Left cardiac atrium (tissue), 4 donors: ENCODE measurements at regions not wholly inside any gene's neighbourhood (a gene's known extent, or its start where the extent isn't known, plus 50 kb on each side); places are given as distances from the start of the nearest gene placed in this dataset.
"Not testable (repeated sequence)": the region's sequence is repeated elsewhere in the genome, so short reads cannot be mapped to it uniquely, and the experiment has no call there.

Source experiments
- ATAC-seq, 2 donors: fragments of 200-7000 bp; cut with Tn5 transposase; one replicate each; pipeline ENCODE4 v1.9.1; 2020; ENCODE audit warnings: mild to moderate bottlenecking in 2 of 2, moderate library complexity in 2 of 2
- DNase-seq: peaks from one replicate; pipeline ENCODE4 v3.0.0-alpha.2; 2020
- intact Hi-C, 2 donors: fragments of 100-400 bp; cut with DNase I; formaldehyde crosslinking; loops; one replicate each; pipeline versions ENCODE4 v1.14.1 to v1.15.1; 2022 to 2023
- donor health status: DM: no; HTN: yes; CAD: no.
- donor health status: DM: no; HTN: yes; CAD: no; lungs with severe emphysema.
- donor health status: DM: yes; HTN: yes; CAD: no.
- donor health status: Dilated cardiomyopathy.

DNA sequence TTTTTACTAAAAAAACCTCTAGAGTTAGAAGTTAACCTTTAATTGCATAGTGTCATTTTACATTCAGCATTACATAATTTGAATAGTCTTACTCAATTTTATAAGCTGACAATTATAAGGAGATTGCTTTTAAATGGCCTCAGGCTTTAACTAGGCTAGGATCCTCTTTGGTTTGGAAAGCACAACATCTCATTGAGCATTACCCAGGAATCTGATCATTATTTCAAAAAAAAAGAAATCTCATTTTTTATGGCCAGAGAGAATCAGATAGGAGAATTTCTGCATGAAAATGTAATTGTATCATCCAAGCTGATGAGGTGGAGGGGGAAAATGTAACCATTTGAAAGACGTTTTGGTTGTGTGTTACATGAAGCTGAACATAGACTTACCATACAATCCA is 324.9 kb upstream of the POT1 start:
- ATAC-seq (no peak), DNase-seq (no peak)
- intact Hi-C loops, result no loop called here

DNA sequence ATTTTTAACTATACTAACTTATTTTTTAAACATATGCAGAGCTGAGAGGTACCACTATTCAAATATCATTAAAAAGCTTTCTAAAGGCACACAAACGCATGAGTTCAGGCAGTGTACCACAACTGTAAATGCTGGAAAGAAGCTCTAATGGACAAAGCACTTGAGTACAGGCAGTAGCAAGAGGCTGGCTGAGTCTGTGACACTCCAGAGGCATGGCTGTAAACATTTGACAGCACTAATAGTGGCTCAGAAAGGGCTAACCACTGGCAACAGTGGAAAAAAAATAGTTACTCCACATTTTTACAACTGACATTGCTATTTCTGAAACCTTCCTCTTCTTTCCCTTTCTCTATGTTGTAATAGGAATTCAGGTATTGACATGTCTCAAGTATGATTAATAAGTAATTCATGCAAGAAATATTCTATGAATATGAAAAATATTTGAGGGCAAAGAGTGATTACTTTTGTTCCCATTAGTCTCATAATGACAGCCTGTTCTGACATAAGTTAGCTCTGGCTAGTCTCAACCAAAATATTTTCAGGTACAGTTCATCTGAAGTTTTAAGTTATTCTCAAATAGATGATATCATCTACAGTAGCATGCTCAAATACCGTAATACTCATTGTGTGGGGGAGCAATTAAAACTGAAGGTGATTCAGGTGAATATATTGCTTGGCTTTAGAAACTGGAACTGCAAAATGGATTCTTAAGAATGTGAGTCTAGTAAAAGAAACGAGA is 324.0 kb upstream of the POT1 start:
- intact Hi-C loops, result no loop called here
- DNase-seq (no peak), ATAC-seq (no peak)

DNA sequence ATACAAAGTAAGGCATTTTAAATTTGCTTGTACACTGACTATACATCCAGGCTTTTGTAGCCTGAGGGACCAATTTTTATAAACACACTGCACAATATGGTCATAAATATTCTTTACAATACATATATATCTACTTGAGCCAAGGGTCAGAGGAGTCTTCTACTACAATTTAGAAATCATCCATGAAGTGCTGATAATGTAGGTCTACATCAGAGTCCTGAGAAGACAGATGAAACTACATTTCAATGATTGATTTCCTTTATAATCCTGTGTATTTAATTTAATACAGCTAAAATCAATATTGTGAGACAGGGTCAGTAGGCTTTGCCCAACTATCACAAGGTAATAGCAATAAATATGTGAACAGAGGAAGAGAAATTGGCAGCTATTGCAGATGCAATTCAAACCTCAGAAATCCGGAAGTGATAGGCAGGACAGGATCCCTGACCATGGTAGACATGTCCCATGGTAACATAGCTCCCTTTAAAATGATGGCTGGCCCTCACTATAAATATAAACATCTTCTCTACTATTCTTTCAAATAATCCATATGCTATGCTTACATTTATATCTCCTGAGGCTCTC is 318.0 kb upstream of the POT1 start:
- ATAC-seq, result no peak
- intact Hi-C loops, result no loop called here

GRCh38 chr7:125246706-125247105 is 317.1 kb upstream of the POT1 start:
- no peak for DNase-seq
- intact Hi-C loops, result no loop called here
- no peak for ATAC-seq

More for the DNA sequence above, 318.0 kb upstream of the POT1 start:
- DNase-seq, result no peak

GRCh38 chr7:125241548-125241947 is 311.9 kb upstream of the POT1 start:
- DNase-seq (no peak), ATAC-seq (no peak)
- intact Hi-C loops, result no loop called here

- no peak for DNase-seq
Observed at GRCh38 chr7:125222596-125222995, 293.0 kb upstream of the POT1 start.

GRCh38 chr7:125218076-125218475 is 288.5 kb upstream of the POT1 start:
- no peak for DNase-seq
- ATAC-seq, result no peak
- intact Hi-C loops, result no loop called here

More at GRCh38 chr7:125222596-125222995, 293.0 kb upstream of the POT1 start:
- ATAC-seq, result no peak
- intact Hi-C loops, result no loop called here

GRCh38 chr7:125201002-125201401 is 271.4 kb upstream of the POT1 start:
- intact Hi-C loops, result no loop called here

GRCh38 chr7:125197731-125198393 is 268.2 kb upstream of the POT1 start:
- no peak for ATAC-seq
- no peak for DNase-seq
- intact Hi-C loops, result no loop called here

More at GRCh38 chr7:125201002-125201401, 271.4 kb upstream of the POT1 start:
- no peak for ATAC-seq
- no peak for DNase-seq

DNA sequence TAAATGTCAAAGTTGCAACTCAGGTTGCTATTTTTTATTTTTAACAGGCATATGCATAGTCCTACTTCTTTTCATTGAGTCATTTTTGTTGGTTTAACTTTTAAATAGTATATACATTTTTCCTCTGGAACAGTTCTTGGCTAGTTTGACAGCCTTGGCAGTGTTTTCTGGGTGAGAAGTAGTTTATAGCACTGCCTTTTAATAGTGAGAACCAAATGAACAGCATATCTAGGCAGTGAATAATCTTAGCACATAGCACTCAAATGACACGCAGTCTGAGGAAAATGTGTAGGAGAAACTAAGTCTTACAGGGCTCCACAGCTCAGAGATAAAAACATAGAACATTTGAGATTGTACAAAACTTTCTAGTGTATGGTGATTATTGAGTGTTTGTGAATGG is 265.5 kb upstream of the POT1 start:
- intact Hi-C loops, result no loop called here
- no peak for ATAC-seq

DNA sequence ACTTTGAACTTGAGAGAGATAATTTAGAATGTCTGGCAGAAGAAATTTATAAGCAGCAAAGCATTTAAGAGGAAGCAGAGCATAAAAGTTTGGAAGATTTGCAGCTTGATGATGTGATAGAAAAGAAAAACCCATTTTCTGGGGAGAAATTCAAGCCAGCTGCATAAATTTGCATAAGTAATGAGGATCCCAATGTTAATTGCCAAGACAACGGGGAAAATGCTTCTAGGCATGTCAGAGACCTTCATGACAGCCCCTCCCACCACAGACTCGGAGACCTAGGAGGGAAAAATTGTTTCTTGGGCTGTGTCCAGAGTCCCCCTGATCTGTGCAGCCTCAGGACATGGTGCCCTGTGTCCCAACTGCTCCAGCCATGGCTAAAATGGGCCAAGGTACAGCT is 263.6 kb upstream of the POT1 start:
- intact Hi-C loops, result no loop called here
- ATAC-seq, result no peak
- no peak for DNase-seq

More for the DNA sequence above, 265.5 kb upstream of the POT1 start:
- no peak for DNase-seq

GRCh38 chr7:125184801-125185200 is 255.2 kb upstream of the POT1 start:
- DNase-seq (no peak), ATAC-seq (no peak)
- intact Hi-C loops, result no loop called here

- ATAC-seq, DNase-seq: not testable (repeated sequence)
Observed at GRCh38 chr7:125181569-125182267, 252.1 kb upstream of the POT1 start.

DNA sequence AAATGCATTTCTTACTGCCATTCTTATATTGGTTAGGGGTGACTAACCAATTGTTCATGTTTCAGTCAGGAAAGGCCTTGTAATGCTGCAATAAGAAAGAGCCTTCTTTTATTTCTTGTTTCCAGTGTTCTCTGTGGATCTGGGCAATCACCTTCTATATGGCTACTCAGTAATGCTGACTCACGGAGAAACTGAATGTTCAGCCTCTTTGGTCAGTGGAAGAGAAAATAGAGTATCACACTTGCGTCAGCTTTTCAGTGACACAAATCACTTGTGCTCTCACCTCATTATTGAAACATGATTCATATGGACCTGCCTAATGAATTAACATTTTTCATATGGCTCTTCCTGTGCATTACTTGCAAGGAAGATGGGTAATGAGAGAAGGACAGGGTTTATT is 243.9 kb upstream of the POT1 start:
- ATAC-seq (no peak), DNase-seq (no peak)
- intact Hi-C loops, result no loop called here

More at GRCh38 chr7:125181569-125182267, 252.1 kb upstream of the POT1 start:
- intact Hi-C loops, result not testable (repeated sequence)

GRCh38 chr7:125169088-125169487 is 239.5 kb upstream of the POT1 start:
- intact Hi-C loops, result no loop called here
- no peak for ATAC-seq
- DNase-seq, result no peak

DNA sequence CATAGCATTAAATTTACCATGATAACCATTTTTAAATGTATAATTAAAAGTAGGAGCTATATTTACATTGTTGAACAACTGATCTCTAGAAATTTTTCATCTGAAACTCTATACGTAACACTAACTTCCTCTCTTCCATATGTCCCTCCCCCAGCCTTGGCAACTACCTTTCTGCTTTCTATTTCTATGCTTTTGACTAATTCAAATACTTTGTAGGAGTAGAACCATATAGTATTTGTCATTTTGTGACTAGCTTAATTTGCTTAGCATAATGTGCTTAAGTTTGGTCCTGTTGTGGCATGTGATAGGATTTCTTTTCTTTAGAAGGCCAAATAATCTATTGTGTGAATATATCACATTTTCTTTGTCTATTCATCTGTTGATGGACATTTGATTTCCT is 225.3 kb upstream of the POT1 start:
- intact Hi-C loops, result no loop called here
- DNase-seq (no peak), ATAC-seq (no peak)

DNA sequence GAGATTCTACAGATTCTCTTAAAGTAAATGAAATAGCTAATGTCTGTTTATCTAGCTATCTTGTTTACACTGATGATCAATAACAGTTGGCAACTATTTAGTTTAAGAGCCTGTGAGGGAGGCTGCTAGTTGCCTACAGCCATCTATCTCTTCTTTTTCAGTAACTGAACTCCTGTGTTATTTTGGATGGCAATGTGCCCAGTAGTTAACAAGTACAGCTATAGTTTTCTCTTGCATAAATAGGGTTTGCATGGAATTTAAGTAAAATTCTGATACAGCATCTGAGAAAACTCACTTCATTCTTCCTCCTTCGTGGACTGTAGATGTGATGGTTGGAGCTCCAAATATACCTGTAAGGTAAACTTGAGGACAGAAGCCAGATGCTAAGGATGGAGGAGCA is 219.5 kb upstream of the POT1 start:
- ATAC-seq (no peak), DNase-seq (no peak)
- intact Hi-C loops, result no loop called here

DNA sequence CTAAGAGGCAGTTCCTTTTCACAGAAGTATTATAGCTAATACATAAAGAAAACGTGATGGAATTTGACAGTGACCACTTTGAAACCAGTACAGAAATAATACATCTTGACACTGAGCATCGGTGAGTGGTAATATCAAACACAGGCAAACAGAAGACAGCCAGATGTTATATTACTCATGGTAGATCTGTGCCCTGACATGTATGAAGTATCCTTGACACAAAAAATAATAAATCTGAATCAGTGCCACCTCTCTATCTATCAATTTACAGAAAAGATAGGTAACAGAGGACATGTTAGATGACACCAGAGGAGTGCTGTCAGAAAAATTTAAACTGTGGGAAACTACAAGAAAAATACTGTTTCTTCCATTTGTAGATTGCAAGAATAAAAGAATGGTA is 217.4 kb upstream of the POT1 start:
- intact Hi-C loops, result no loop called here
- ATAC-seq (no peak), DNase-seq (no peak)

DNA sequence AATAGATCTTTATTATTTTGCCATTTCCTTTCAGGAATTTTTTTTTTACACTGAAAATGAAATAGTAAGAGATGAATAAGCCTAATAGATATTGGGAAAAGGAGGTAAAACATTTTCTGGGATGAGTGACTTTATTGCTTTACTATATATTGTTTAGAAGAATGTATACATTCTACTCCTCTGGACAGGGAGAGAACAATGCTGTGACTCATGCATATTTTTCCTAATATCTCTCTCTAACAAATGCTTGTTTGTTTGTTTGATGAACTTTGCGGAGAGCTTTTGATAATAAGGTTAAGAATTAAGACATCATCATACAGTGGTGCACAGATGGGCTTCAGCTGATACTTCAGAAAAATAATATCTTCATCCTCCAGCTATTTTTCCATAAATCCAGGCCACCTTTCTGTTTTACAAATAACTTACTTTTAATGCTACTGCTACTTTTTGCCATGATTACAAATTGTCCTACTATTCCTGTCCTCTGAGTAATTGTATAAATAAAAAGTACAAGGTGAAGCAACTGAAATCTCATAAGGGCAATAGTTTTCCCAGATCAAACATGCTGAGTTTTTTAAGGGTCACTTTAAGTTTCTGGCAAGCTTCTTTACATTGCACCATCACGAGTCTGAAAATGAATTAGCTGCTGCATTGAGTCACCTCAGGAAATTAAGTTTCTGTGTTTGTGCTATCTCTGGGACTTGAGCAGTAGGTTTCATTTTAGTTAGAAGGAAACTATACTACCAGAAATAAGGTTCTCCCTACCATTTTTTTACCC is 207.3 kb upstream of the POT1 start:
- intact Hi-C loops, result no loop called here
- ATAC-seq, result no peak

More for the DNA sequence above, 207.3 kb upstream of the POT1 start:
- DNase-seq, result no peak
